ENCODE measurements at regions not wholly inside any gene's neighbourhood (a gene's known extent, or its start where the extent isn't known, plus 50 kb on each side); places are given as distances from the start of the nearest gene placed in this dataset.

- TF ChIP-seq EZH2 (IDR thresholded peaks at IDR 0.05; ENCODE audit: low read length, unreplicated experiment), result no peak
- no peak for TF ChIP-seq CTCF (conservative IDR thresholded peaks at IDR 0.05; ENCODE audit: low read depth, low read length)
- TF ChIP-seq EZH2phosphoT487 (IDR thresholded peaks at IDR 0.05; ENCODE audit: borderline replicate concordance, low read length), result no peak
These were observed 1225.1 kb downstream of the OTOL1 start for GRCh38 chr3:162721736-162722135.
